B cell (primary cell): ENCODE measurements at regions not wholly inside any gene's neighbourhood (a gene's known extent, or its start where the extent isn't known, plus 50 kb on each side); places are given as distances from the start of the nearest gene placed in this dataset.

Experiments used
- ATAC-seq: fragments of 200-7000 bp; cut with Tn5 transposase; one replicate; pipeline ENCODE4 v1.10.0; 2021; ENCODE audit warnings: low read depth, mild to moderate bottlenecking, moderate number of reproducible peaks, moderate library complexity
- CTCF ChIA-PET: fragments of 350-600 bp; sonication (Branson Sonifier 250); formaldehyde crosslinking; loops from one replicate; lab custom pipeline; 2021; ENCODE audit warnings: antibody characterized with exemption, inconsistent platforms; lab: Charles Lee
- POLR2A ChIA-PET: fragments of 350-600 bp; sonication (Branson Sonifier 250); formaldehyde crosslinking; loops from one replicate; lab custom pipeline; 2021; ENCODE audit warnings: antibody characterized with exemption; lab: Charles Lee
- DNase-seq: peaks from one replicate; pipeline ENCODE4 v3.0.0; 2013
- H2AFZ ChIP-seq: 2 replicates; pipeline ENCODE4 v1.6.1; 2012; ENCODE audit warnings: mild to moderate bottlenecking, low read depth, low read length; ENCODE audit not compliant: insufficient read depth, poor library complexity, severe bottlenecking
- H3K27ac ChIP-seq, 2 donors: 1 replicate in 1 of 2; 2 replicates in 1 of 2; pipeline ENCODE4 v1.5.1; 2012 to 2013; ENCODE audit warnings: low read length in 2 of 2, mild to moderate bottlenecking in 2 of 2, moderate library complexity in 1 of 2
- H3K27me3 ChIP-seq, 4 experiments: fragments of 200-600 bp in 1 of 4; sonication (generic) in 1 of 4; replicated peaks in 1 of 4; 1 replicate in 2 of 4; 2 replicates in 2 of 4; pipeline versions ENCODE4 v1.6.1 to v1.7.0; 2013 to 2016; ENCODE audit warnings: low read length in 3 of 4, mild to moderate bottlenecking in 2 of 4, mixed read lengths in 1 of 4, moderate library complexity in 1 of 4; ENCODE audit not compliant: insufficient read depth in 4 of 4, control insufficient read depth in 3 of 4; ENCODE audit errors: control extremely low read depth in 1 of 4
- H3K36me3 ChIP-seq, 2 experiments: replicated peaks in 1 of 2; 1 replicate in 1 of 2; 2 replicates in 1 of 2; pipeline versions ENCODE4 v1.6.1 to v1.7.1; 2013; ENCODE audit warnings: low read length in 1 of 2; ENCODE audit not compliant: insufficient read depth in 2 of 2, control insufficient read depth in 1 of 2; ENCODE audit errors: control extremely low read depth in 1 of 2, extremely low read depth in 1 of 2
- H3K4me1 ChIP-seq, 2 donors: fragments of 200-600 bp in 1 of 2; sonication (generic) in 1 of 2; 1 replicate in 1 of 2; 2 replicates in 1 of 2; pipeline versions ENCODE4 v1.5.1 to v1.6.1; 2013 to 2017; ENCODE audit warnings: low read length in 2 of 2; ENCODE audit not compliant: control insufficient read depth in 2 of 2, insufficient read depth in 2 of 2
- H3K4me2 ChIP-seq: replicated peaks from 2 replicates; pipeline ENCODE3; 2012; ENCODE audit warnings: mild to moderate bottlenecking, low read depth, low read length; ENCODE audit not compliant: poor library complexity, severe bottlenecking
- H3K4me3 ChIP-seq, 5 experiments: fragments of 200-600 bp in 1 of 5; sonication (generic) in 1 of 5; 1 replicate in 3 of 5; 2 replicates in 2 of 5; pipeline versions ENCODE4 v1.5.1 to v1.7.0; 2011 to 2016; ENCODE audit warnings: low read length in 4 of 5, mild to moderate bottlenecking in 4 of 5, low read depth in 2 of 5, control low read depth in 1 of 5, moderate library complexity in 1 of 5; ENCODE audit not compliant: insufficient read depth in 1 of 5; ENCODE audit errors: control extremely low read depth in 1 of 5, extremely low read depth in 1 of 5
- H3K79me2 ChIP-seq: fragments of 200-600 bp; sonication (generic); one replicate; pipeline ENCODE4 v1.6.0; 2016; ENCODE audit warnings: low read length; ENCODE audit not compliant: control insufficient read depth, insufficient read depth
- H3K9ac ChIP-seq: fragments of 200-600 bp; sonication (generic); 2 replicates; pipeline ENCODE4 v1.6.1; 2017; ENCODE audit warnings: mild to moderate bottlenecking, low read length, moderate library complexity
- H3K9me3 ChIP-seq, 3 donors: one replicate each; pipeline versions ENCODE4 v1.6.1 to v1.7.1; 2013; ENCODE audit warnings: low read length in 2 of 3; ENCODE audit not compliant: control insufficient read depth in 2 of 3, insufficient read depth in 1 of 3; ENCODE audit errors: control extremely low read depth in 1 of 3
- H4K20me1 ChIP-seq: 2 replicates; pipeline ENCODE4 v1.6.0; 2012; ENCODE audit warnings: mild to moderate bottlenecking, low read length; ENCODE audit not compliant: insufficient read depth, control insufficient read depth, poor library complexity, severe bottlenecking
- H3K27ac Mint-ChIP-seq: one replicate; pipeline ENCODE4 v1.8.0; 2021; ENCODE audit warnings: mixed read lengths
- H3K27me3 Mint-ChIP-seq: one replicate; pipeline ENCODE4 v1.8.0; 2021; ENCODE audit warnings: mixed read lengths
- H3K4me1 Mint-ChIP-seq: one replicate; pipeline ENCODE4 v1.8.0; 2021; ENCODE audit warnings: mixed read lengths
- H3K4me3 Mint-ChIP-seq: one replicate; pipeline ENCODE4 v1.8.0; 2021; ENCODE audit warnings: mixed read lengths
- H3K9me3 Mint-ChIP-seq: one replicate; pipeline ENCODE4 v1.8.0; 2022; ENCODE audit warnings: mixed read lengths; ENCODE audit not compliant: insufficient read depth
- CTCF ChIP-seq: fragments of 200-600 bp; IDR thresholded peaks from one replicate; pipeline ENCODE4 v1.8.0; 2022; ENCODE audit warnings: antibody characterized with exemption, mild to moderate bottlenecking
- EZH2 ChIP-seq: IDR thresholded peaks from 2 replicates; pipeline ENCODE4 v1.6.1; 2012; ENCODE audit warnings: borderline replicate concordance, low read depth, mild to moderate bottlenecking, moderate library complexity, low read length; ENCODE audit not compliant: insufficient read depth, poor library complexity, severe bottlenecking
- WGBS: methylation state at CpG from one replicate; pipeline ENCODE4 v1.1.5; 2013; ENCODE audit warnings: missing lambda C conversion rate; ENCODE audit not compliant: insufficient coverage; 5-methylcytosine and 5-hydroxymethylcytosine counted together
- intact Hi-C: fragments of 100-400 bp; cut with micrococcal nuclease; formaldehyde crosslinking; loops from one replicate; pipeline ENCODE4 v1.10.0; 2022

GRCh38 chrX:42602136-42602535 lies 175.8 kb downstream of the PPP1R2C start:
- H3K4me2 ChIP-seq: no peak overlapping the region
- H4K20me1 ChIP-seq: no peaks in the 10 kb centered on the region
- no peaks in the 10 kb centered on the region for H3K27me3 Mint-ChIP-seq
- no peaks in the 10 kb centered on the region for H3K4me1 ChIP-seq
- H3K9me3 Mint-ChIP-seq: no peaks in the 10 kb centered on the region
- no peaks in the 10 kb centered on the region for H3K4me1 Mint-ChIP-seq
- TF ChIP-seq CTCF: no peak
- TF ChIP-seq EZH2: no peak
- H3K27ac Mint-ChIP-seq: no peak overlapping the region
- ChIA-PET POLR2A (no interaction called here), CTCF (no interaction called here)
- H3K9ac ChIP-seq: no peak overlapping the region
- no CpG with 5 or more reads among the region's 3 CpGs for WGBS
- DNase-seq: no peak
- intact Hi-C loops: no loop called here
- H3K36me3 ChIP-seq: no peaks in the 10 kb centered on the region
- ATAC-seq: no peak
- H2AFZ ChIP-seq: no peak overlapping the region
- no peak overlapping the region for H3K4me3 ChIP-seq
- no peak overlapping the region for H3K4me3 Mint-ChIP-seq
- no peaks in the 10 kb centered on the region for H3K79me2 ChIP-seq
- H3K27ac ChIP-seq: no peak overlapping the region
- no peaks in the 10 kb centered on the region for H3K27me3 ChIP-seq
- no peaks in the 10 kb centered on the region for H3K9me3 ChIP-seq

GRCh38 chrX:42597481-42597880 lies 180.5 kb downstream of the PPP1R2C start:
- Histone ChIP-seq H3K4me3 (no peak overlapping the region), H3K27me3 (no peaks in the 10 kb centered on the region), H4K20me1 (no peaks in the 10 kb centered on the region), H2AFZ (no peak overlapping the region), H3K4me2 (no peak overlapping the region), H3K4me1 (no peaks in the 10 kb centered on the region), H3K9me3 (no peaks in the 10 kb centered on the region), H3K27ac (no peak overlapping the region), H3K36me3 (no peaks in the 10 kb centered on the region), H3K9ac (no peak overlapping the region), H3K79me2 (no peaks in the 10 kb centered on the region)
- Mint-ChIP-seq H3K4me1 (no peaks in the 10 kb centered on the region), H3K4me3 (no peak overlapping the region), H3K27ac (no peak overlapping the region), H3K27me3 (no peaks in the 10 kb centered on the region), H3K9me3 (no peaks in the 10 kb centered on the region)
- ChIA-PET POLR2A (no interaction called here), CTCF (no interaction called here)
- no CpG with 5 or more reads among the region's 4 CpGs for WGBS
- intact Hi-C loops: no loop called here
- TF ChIP-seq EZH2: no peak
- no peak for TF ChIP-seq CTCF
- ATAC-seq: no peak
- DNase-seq: no peak
